SH-SY5Y (cell line): ENCODE measurements at regions not wholly inside any gene's neighbourhood (a gene's known extent, or its start where the extent isn't known, plus 50 kb on each side); places are given as distances from the start of the nearest gene placed in this dataset.

Experiments used
- GATA2 ChIP-seq: IDR thresholded peaks from 2 replicates; pipeline ENCODE4 v1.6.1; 2011; ENCODE audit warnings: mild to moderate bottlenecking, low read depth, low read length
- GATA3 ChIP-seq: IDR thresholded peaks from 2 replicates; pipeline ENCODE4 v1.6.1; 2011; ENCODE audit warnings: low read depth, mild to moderate bottlenecking, low read length, moderate library complexity

DNA sequence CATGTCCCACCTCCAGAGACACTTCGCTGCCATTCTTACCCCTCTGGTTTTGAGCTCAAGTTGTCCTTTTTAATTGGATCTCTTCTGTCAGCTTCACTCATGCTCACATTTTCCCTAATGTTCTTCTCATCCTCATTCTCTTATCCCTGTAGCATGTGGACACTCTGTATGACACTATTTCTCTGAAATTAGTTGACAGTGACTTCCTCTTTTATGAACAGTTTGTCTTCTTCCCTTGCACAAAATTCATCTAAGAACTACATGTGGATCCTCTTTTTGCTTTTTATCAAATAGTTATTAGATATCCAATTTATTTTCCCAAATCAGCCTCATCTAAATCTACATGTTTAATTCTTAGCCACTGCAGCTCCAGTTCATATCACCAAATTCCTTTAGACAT, 676.2 kb downstream of the MAT2B start:
- no peak for TF ChIP-seq GATA2
- TF ChIP-seq GATA3: no peak

DNA sequence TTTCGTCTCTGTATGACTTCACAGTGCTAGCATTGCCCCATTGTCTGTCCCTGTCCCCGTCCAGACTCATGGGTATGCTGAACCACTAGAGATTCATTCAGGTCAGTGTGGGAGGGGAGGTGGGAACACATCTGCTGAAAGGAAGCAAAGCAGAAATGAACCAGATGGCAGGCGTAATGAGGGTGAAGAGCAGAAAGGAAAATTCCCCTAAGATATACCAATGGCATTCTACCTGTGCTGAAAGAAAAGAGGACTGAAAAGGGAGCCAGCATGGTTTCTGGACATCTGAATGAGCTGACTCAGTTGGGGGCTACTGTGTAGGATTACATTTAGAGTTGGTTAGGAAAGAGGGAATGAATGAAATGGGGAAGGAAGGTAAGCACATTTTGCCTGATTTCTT, 678.7 kb downstream of the MAT2B start:
- TF ChIP-seq GATA2 (no peak), GATA3 (no peak)

- no peak for TF ChIP-seq GATA2
- TF ChIP-seq GATA3: no peak
Measured at GRCh38 chr5:164185000-164185399, 679.6 kb downstream of the MAT2B start.

DNA sequence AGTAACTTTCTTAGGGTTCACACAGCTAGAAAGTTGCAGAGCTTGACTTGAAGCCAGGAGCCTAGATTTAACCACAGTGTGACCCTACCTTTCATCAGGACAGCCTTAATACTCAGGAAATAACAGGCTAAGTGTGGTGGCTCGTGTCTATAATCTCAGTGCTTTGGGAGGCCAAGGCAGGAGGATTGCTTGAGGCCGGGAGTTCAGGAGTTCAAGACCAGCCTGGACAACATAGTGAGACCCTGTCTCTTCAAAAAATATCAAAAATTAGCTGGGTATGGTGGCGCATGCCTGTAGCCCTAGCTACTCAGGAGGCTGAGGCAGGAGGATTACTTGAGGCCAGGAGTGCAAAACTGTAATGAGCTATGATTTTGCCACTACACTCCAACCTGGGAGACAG, 681.1 kb downstream of the MAT2B start:
- TF ChIP-seq GATA2 (no peak), GATA3 (no peak)

DNA sequence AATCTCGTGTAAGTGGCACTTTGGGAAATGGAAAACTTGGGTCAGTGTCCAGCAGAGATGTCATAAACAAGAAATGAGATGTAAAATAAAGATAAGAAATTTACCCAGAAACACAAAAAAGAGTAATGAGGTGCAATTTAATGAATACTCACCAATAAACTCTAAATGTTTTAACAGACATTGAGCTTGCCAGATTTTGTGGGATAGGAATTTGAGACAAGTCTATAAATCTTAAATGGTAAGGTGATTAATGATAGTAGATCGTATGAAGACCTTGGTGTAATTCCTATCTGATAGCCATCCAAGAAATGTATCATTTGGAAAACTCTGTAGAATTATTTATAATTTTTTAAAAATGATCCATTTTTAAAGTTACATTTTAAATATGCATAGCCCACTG, 682.4 kb downstream of the MAT2B start:
- no peak for TF ChIP-seq GATA2

GRCh38 chr5:164188733-164189148, 683.3 kb downstream of the MAT2B start:
- TF ChIP-seq GATA3 (no peak), GATA2 (peak; percentile 57)

DNA sequence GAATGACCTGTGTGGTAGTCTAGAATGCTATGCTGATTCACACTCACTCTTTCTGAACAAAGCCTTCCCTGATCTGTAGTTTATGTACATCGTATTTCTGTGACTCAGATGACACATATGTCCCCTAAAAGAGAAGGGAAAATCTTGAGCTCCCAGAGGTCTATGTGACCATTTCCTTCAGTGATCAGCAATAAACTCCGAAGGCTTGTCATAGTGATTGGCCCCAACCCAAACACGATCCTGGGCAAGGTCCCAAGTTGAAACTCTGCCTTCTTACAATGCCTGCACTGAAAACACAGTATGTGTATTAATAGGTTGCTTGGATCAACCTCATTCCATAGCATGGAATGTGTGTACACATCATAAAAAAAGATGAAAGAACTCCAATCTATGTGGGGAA, 685.8 kb downstream of the MAT2B start:
- TF ChIP-seq GATA2: no peak

GRCh38 chr5:164202338-164202737, 696.9 kb downstream of the MAT2B start:
- no peak for TF ChIP-seq GATA3
- TF ChIP-seq GATA2: no peak

- TF ChIP-seq GATA2 (no peak), GATA3 (no peak)
Measured at GRCh38 chr5:164203581-164204225, 698.3 kb downstream of the MAT2B start.

GRCh38 chr5:164204338-164204946, 699.0 kb downstream of the MAT2B start:
- TF ChIP-seq GATA3: no peak
- no peak for TF ChIP-seq GATA2

- TF ChIP-seq GATA2: peak; percentile 44; the same call in 1 of the 2 replicates
- TF ChIP-seq GATA3: peak; percentile 34; the same call in 1 of the 2 replicates
Measured at GRCh38 chr5:164206196-164206595, 700.8 kb downstream of the MAT2B start.

- TF ChIP-seq GATA2: no peak
- TF ChIP-seq GATA3: no peak
Measured at GRCh38 chr5:164207646-164208045, 702.2 kb downstream of the MAT2B start.

GRCh38 chr5:164210491-164210890, 705.1 kb downstream of the MAT2B start:
- TF ChIP-seq GATA2 (no peak), GATA3 (no peak)

DNA sequence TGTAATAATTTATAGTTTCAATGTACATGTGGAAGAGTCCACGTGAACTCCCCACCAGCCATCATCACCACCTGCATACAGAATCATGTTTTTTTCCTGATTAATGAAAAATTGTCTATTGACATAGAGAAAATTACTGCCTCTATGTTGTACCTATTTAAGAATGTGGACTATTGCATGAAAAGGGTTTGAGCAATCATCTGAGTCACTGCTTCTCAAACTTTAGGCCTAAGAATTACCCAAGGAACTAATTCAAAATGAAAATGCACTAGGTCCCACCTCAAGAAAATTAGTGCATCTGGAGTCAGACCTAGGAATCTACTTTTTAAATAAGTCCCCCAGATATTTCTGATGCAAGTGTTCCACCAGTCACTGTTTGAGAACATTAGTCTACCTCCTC, 709.3 kb downstream of the MAT2B start:
- no peak for TF ChIP-seq GATA3

DNA sequence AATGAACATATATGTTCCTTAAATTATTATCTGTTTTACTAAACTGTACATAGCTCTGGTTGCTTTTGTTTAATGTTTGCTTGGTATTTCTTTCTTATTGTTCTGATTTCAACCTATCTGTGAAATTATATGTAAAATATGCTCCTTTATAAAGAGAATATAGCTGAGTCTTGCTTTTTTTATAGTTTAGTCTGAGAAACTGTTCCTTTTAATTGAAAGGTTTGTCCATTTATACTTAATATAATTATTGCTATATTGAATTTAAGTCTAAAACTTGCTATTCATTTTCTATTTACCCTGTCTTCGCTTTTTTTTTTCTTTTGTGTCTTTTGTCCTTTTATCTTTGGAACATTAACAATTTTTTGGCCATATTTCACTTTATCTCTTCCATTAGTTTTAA, 712.0 kb downstream of the MAT2B start:
- TF ChIP-seq GATA2 (no peak), GATA3 (no peak)

DNA sequence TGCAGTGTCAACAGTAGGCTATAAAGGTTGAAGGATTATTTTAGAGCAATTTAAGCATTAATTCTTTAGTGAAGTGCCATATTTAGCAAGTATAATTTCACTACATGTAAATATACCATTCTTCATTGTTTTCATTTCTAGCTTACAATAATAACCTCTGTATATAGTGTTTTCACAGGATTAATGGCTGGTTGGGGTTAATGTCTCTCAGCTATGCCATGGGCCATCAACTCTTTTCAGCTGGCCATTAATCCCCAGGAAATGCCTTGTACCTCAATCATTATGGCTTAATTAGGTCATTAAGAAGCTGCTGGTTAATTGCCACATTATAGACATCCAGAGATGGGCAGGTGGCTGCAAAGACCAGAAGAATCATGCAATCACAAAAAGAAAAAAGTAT, 715.1 kb downstream of the MAT2B start:
- TF ChIP-seq GATA3 (no peak), GATA2 (no peak)
